ENCODE measurements at regions not wholly inside any gene's neighbourhood (a gene's known extent, or its start where the extent isn't known, plus 50 kb on each side); places are given as distances from the start of the nearest gene placed in this dataset.

- TF ChIP-seq NFIX (CRISPR knock-in tag; IDR thresholded peaks at IDR 0.05; ENCODE audit: low read depth) (no peak), SMARCE1 (IDR thresholded peaks at IDR 0.05) (no peak), ARID4B (CRISPR knock-in tag; IDR thresholded peaks at IDR 0.05) (no peak), MAX (CRISPR knock-in tag; IDR thresholded peaks at IDR 0.05) (no peak), ZNF282 (CRISPR knock-in tag; IDR thresholded peaks at IDR 0.05) (no peak), MAFG (tag; conservative IDR thresholded peaks at IDR 0.05) (peak; percentile 69), HINFP (tag; conservative IDR thresholded peaks at IDR 0.05; ENCODE audit: low read depth) (no peak), ZBED1 (IDR thresholded peaks at IDR 0.05) (no peak), C11orf30 (IDR thresholded peaks at IDR 0.05; ENCODE audit: low read depth) (0 out of 2 replicates have a peak, but pooled peaks have one; percentile 26), POLR2G (IDR thresholded peaks at IDR 0.05; ENCODE audit: low read depth, low read length) (no peak), FOSL1 (tag; conservative IDR thresholded peaks at IDR 0.05) (0 out of 2 replicates have a peak, but pooled peaks have one; percentile 30), SMAD1 (IDR thresholded peaks at IDR 0.05; ENCODE audit: low read depth, low read length, partially characterized antibody) (no peak), CBFA2T3 (IDR thresholded peaks at IDR 0.05) (no peak), ZBTB34 (CRISPR knock-in tag; IDR thresholded peaks at IDR 0.05) (no peak), SMAD2 (IDR thresholded peaks at IDR 0.05; ENCODE audit: low read depth, low read length) (no peak), NR4A1 (CRISPR knock-in tag; IDR thresholded peaks at IDR 0.05) (no peak), NR4A1 (tag; IDR thresholded peaks at IDR 0.05) (no peak)
Observed at GRCh38 chr7:16235147-16236114, 185.9 kb downstream of the CRPPA start (continued).
